Neural cell (in vitro differentiated cells): ENCODE measurements at regions not wholly inside any gene's neighbourhood (a gene's known extent, or its start where the extent isn't known, plus 50 kb on each side); places are given as distances from the start of the nearest gene placed in this dataset.

ENCODE experiments used
- TF ChIP-seq, protein P1 (sequence below): fragments of 450-650 bp; IDR thresholded peaks from 2 replicates; pipeline ENCODE4 v1.5.1; 2014; ENCODE audit warnings: antibody characterized with exemption, mild to moderate bottlenecking, moderate library complexity; ENCODE audit not compliant: poor library complexity, severe bottlenecking
- TF ChIP-seq, protein P2 (sequence below): IDR thresholded peaks from 2 replicates; pipeline ENCODE4 v1.6.1; 2012; ENCODE audit warnings: borderline replicate concordance

DNA sequence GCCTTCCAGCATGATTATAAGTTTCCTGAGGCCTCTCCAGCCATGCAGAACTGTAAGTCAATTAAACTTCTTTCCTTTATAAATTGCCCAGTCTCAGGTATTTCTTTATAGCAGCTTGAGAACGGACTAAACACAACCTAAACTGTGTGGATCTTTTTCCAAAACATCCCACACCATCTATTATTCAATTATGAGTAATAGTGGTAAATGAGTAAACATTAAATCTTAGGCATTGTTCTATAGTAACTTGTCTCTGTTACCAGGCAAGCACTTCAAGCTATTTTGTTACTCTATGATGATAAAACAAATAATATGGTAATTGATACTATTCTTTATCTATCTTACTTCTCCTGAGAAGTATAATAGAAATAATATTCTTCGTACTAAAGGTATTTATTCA lies 536.9 kb upstream of the CHAC2 start:
- TF ChIP-seq, protein P1, sequence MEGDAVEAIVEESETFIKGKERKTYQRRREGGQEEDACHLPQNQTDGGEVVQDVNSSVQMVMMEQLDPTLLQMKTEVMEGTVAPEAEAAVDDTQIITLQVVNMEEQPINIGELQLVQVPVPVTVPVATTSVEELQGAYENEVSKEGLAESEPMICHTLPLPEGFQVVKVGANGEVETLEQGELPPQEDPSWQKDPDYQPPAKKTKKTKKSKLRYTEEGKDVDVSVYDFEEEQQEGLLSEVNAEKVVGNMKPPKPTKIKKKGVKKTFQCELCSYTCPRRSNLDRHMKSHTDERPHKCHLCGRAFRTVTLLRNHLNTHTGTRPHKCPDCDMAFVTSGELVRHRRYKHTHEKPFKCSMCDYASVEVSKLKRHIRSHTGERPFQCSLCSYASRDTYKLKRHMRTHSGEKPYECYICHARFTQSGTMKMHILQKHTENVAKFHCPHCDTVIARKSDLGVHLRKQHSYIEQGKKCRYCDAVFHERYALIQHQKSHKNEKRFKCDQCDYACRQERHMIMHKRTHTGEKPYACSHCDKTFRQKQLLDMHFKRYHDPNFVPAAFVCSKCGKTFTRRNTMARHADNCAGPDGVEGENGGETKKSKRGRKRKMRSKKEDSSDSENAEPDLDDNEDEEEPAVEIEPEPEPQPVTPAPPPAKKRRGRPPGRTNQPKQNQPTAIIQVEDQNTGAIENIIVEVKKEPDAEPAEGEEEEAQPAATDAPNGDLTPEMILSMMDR = no peak
- TF ChIP-seq, protein P2, sequence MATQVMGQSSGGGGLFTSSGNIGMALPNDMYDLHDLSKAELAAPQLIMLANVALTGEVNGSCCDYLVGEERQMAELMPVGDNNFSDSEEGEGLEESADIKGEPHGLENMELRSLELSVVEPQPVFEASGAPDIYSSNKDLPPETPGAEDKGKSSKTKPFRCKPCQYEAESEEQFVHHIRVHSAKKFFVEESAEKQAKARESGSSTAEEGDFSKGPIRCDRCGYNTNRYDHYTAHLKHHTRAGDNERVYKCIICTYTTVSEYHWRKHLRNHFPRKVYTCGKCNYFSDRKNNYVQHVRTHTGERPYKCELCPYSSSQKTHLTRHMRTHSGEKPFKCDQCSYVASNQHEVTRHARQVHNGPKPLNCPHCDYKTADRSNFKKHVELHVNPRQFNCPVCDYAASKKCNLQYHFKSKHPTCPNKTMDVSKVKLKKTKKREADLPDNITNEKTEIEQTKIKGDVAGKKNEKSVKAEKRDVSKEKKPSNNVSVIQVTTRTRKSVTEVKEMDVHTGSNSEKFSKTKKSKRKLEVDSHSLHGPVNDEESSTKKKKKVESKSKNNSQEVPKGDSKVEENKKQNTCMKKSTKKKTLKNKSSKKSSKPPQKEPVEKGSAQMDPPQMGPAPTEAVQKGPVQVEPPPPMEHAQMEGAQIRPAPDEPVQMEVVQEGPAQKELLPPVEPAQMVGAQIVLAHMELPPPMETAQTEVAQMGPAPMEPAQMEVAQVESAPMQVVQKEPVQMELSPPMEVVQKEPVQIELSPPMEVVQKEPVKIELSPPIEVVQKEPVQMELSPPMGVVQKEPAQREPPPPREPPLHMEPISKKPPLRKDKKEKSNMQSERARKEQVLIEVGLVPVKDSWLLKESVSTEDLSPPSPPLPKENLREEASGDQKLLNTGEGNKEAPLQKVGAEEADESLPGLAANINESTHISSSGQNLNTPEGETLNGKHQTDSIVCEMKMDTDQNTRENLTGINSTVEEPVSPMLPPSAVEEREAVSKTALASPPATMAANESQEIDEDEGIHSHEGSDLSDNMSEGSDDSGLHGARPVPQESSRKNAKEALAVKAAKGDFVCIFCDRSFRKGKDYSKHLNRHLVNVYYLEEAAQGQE = no peak
